ENCODE measurements at regions not wholly inside any gene's neighbourhood (a gene's known extent, or its start where the extent isn't known, plus 50 kb on each side); places are given as distances from the start of the nearest gene placed in this dataset.

DNA sequence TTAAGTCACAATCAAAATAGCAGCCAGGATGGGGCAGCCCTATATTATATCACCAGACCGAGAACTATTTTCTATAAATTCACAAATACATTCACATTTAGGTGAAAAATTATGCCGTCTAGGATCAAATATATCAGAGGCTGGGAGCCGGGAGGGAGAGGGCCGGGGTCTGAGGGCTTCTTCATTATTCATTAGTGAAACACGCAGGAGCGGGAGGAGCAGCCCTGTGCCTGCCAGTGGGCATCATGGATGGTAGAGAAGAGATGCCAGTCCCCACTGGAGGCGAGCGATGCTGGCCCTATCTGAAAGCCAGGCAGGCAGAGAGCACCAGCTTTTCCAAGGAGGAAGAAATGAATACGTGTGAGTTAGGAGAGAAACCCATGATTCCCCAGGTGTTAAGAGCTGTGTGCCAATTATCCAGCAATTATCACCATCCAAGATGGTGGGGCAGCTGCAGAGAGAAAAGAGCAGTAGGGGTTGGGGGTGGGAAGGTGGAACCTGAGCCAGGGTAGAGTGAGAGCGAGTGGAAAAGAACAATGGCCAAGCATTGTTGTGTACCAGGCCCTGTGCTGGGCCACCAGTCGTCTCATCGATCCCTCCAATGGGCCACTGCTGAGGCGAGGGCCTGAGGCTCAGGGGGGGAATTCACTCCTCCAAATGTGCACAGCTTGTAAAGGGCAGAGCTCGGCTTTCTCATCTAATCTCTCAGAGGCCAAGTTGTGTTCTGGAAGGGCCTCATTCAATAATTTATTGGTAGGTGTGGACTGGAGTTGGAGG lies 261.3 kb upstream of the TLE3 start:
- TF ChIP-seq, protein P1, sequence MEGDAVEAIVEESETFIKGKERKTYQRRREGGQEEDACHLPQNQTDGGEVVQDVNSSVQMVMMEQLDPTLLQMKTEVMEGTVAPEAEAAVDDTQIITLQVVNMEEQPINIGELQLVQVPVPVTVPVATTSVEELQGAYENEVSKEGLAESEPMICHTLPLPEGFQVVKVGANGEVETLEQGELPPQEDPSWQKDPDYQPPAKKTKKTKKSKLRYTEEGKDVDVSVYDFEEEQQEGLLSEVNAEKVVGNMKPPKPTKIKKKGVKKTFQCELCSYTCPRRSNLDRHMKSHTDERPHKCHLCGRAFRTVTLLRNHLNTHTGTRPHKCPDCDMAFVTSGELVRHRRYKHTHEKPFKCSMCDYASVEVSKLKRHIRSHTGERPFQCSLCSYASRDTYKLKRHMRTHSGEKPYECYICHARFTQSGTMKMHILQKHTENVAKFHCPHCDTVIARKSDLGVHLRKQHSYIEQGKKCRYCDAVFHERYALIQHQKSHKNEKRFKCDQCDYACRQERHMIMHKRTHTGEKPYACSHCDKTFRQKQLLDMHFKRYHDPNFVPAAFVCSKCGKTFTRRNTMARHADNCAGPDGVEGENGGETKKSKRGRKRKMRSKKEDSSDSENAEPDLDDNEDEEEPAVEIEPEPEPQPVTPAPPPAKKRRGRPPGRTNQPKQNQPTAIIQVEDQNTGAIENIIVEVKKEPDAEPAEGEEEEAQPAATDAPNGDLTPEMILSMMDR (IDR thresholded peaks at IDR 0.05; ENCODE audit: low read depth, low read length, poor library complexity, severe bottlenecking), result no peak
- no peak for TF ChIP-seq EZH2phosphoT487 (IDR thresholded peaks at IDR 0.05; ENCODE audit: borderline replicate concordance, low read length)
- no peaks in the 10 kb centered on the region for H3K4me1 ChIP-seq (ENCODE audit: control insufficient read depth, low read length)
- no peaks in the 10 kb centered on the region for H3F3A ChIP-seq (ENCODE audit: control insufficient read depth, insufficient read depth)
- no peaks in the 10 kb centered on the region for H3K9me2 ChIP-seq (replicated peaks; ENCODE audit: control insufficient read depth, low read length)
- H3K4me2 ChIP-seq (ENCODE audit: low read length), result no peak overlapping the region
- no peaks in the 10 kb centered on the region for H3K36me3 ChIP-seq (ENCODE audit: control insufficient read depth, low read length)
- H3K79me2 ChIP-seq (ENCODE audit: control insufficient read depth, low read length), result no peaks in the 10 kb centered on the region
- no peaks in the 10 kb centered on the region for H3K27me3 ChIP-seq (ENCODE audit: control insufficient read depth, low read length)
- no peak overlapping the region for H3K4me3 ChIP-seq (ENCODE audit: low read length)
- no peaks in the 10 kb centered on the region for H3K9me3 ChIP-seq (ENCODE audit: control insufficient read depth, insufficient read depth, low read length)
- H4K20me1 ChIP-seq (ENCODE audit: control insufficient read depth, insufficient read depth, low read depth, low read length), result no peaks in the 10 kb centered on the region
- no peak overlapping the region for H3K27ac ChIP-seq (ENCODE audit: low read depth, low read length)

DNA sequence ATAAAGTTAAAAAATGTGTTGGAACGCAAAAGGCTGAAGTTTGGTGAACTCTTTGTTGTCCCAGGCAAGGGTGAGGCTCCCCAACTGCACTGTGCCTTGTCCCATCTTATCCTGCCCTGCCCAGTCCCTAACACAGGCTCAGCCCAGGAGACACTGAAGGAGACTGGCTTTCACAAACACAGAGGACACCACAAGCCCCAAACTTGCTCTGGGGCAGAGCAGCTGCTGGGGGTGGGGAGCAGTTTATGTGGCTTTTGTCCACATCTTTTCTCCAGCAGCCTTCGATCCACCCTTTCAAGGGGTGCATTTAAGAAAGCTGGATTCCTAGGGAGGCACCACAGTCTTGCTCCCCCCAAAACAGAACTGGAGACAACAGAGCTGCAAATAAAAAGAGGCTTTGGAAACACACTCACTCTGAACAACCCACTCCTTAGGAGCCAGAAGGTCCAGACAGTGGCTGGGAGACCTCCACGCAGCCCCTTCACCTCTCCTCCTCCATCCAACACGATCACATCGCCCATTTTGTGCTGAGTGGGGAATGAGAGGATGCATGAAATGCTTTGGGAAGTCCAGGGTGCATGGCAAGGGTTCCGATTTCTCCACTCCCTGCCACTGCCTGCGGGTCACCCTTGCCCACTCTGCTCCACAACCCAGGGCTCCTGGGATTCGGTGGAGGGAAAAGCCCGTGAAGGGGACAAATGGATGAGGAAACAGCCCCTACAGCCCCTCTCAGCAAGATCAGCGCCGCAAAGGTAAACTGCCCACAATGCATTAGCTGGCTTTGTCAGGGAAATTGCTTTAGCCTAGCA lies 260.5 kb upstream of the TLE3 start:
- no peaks in the 10 kb centered on the region for H3K9me3 ChIP-seq (ENCODE audit: control insufficient read depth, insufficient read depth, low read length)
- H3K27ac ChIP-seq (ENCODE audit: low read depth, low read length), result no peak overlapping the region
- no peaks in the 10 kb centered on the region for H3K79me2 ChIP-seq (ENCODE audit: control insufficient read depth, low read length)

DNA sequence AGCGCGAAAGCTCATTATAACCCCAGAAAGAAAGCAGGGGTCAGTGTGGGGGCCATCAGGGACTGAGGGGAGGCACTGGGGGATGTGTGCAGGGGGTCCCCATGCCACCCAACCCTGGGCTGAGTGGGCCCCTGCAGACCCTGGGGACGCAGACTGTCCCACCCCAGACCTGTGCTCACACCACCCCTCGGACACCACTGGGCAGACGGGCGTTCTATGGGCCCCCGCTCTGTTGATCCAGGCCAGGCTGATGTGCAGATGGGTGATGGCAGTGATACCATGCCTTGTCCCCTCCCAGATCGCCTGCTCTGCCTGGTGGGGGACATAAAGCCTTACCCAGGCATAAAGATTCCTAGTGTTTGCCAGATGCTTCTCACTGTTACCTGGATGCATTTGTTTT lies 259.7 kb upstream of the TLE3 start:
- H3K36me3 ChIP-seq (ENCODE audit: control insufficient read depth, low read length), result no peaks in the 10 kb centered on the region
- H3K9me3 ChIP-seq (ENCODE audit: control insufficient read depth, insufficient read depth, low read length), result no peaks in the 10 kb centered on the region
- H3K4me2 ChIP-seq (ENCODE audit: low read length), result no peak overlapping the region
- no peaks in the 10 kb centered on the region for H3K9me2 ChIP-seq (replicated peaks; ENCODE audit: control insufficient read depth, low read length)
- no peak overlapping the region for H3K27ac ChIP-seq (ENCODE audit: low read depth, low read length)
- H3K4me3 ChIP-seq (ENCODE audit: low read length), result no peak overlapping the region
- no peaks in the 10 kb centered on the region for H3K79me2 ChIP-seq (ENCODE audit: control insufficient read depth, low read length)
- no peak for TF ChIP-seq EZH2phosphoT487 (IDR thresholded peaks at IDR 0.05; ENCODE audit: borderline replicate concordance, low read length)
- TF ChIP-seq, protein P1 (IDR thresholded peaks at IDR 0.05; ENCODE audit: low read depth, low read length, poor library complexity, severe bottlenecking), result no peak
- H4K20me1 ChIP-seq (ENCODE audit: control insufficient read depth, insufficient read depth, low read depth, low read length), result no peaks in the 10 kb centered on the region
- no peaks in the 10 kb centered on the region for H3K27me3 ChIP-seq (ENCODE audit: control insufficient read depth, low read length)
- no peaks in the 10 kb centered on the region for H3F3A ChIP-seq (ENCODE audit: control insufficient read depth, insufficient read depth)
- H3K4me1 ChIP-seq (ENCODE audit: control insufficient read depth, low read length), result no peaks in the 10 kb centered on the region

More for the DNA sequence above, 260.5 kb upstream of the TLE3 start:
- Histone ChIP-seq H3K9me2 (replicated peaks; ENCODE audit: control insufficient read depth, low read length) (no peaks in the 10 kb centered on the region), H3K4me2 (ENCODE audit: low read length) (no peak overlapping the region), H4K20me1 (ENCODE audit: control insufficient read depth, insufficient read depth, low read depth, low read length) (no peaks in the 10 kb centered on the region), H3F3A (ENCODE audit: control insufficient read depth, insufficient read depth) (no peaks in the 10 kb centered on the region), H3K36me3 (ENCODE audit: control insufficient read depth, low read length) (no peaks in the 10 kb centered on the region), H3K4me3 (ENCODE audit: low read length) (no peak overlapping the region), H3K27me3 (ENCODE audit: control insufficient read depth, low read length) (no peaks in the 10 kb centered on the region), H3K4me1 (ENCODE audit: control insufficient read depth, low read length) (no peaks in the 10 kb centered on the region)
- no peak for TF ChIP-seq EZH2phosphoT487 (IDR thresholded peaks at IDR 0.05; ENCODE audit: borderline replicate concordance, low read length)
- TF ChIP-seq, protein P1 (IDR thresholded peaks at IDR 0.05; ENCODE audit: low read depth, low read length, poor library complexity, severe bottlenecking), result no peak
